T-helper 2 cell treated with Interferon-gamma antibody and Interleukin-4, amounts not matched to agents 100 ng/mL and 5 ng/mL, for 36 hours (primary cell): ENCODE measurements at regions not wholly inside any gene's neighbourhood (a gene's known extent, or its start where the extent isn't known, plus 50 kb on each side); places are given as distances from the start of the nearest gene placed in this dataset.

Source experiments
- intact Hi-C: fragments of 100-400 bp; cut with micrococcal nuclease; formaldehyde crosslinking; loops from one replicate; pipeline ENCODE4 v1.15.1; 2023

- intact Hi-C loops: no loop called here
These were observed 58.6 kb downstream of the TMEM17 start for GRCh38 chr2:62447411-62447810.

DNA sequence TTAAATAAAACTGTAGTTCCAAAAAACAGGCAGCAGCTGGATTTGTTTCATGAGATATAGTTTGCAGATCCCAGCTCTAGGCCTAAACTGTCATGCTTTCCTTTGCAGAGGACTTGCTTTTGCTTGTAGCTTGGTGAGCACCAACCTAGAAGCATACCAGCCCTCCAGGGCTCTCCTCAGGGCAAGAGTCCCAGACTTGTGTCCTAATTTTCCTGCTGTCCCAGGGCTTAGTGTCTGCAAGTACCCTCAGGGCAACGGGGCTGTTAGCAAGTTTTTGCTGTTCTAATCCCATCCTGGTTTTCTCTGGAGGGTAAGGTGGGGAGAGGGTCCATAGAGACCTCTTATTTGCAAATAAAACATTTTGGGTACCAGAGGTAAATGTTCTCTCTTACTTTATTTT is 59.5 kb downstream of the TMEM17 start:
- intact Hi-C loops: no loop called here

- intact Hi-C loops: no loop called here
These were observed 62.1 kb downstream of the TMEM17 start for GRCh38 chr2:62443886-62444285.

GRCh38 chr2:62443471-62443870 is 62.5 kb downstream of the TMEM17 start:
- intact Hi-C loops: no loop called here

GRCh38 chr2:62441824-62442223 is 64.2 kb downstream of the TMEM17 start:
- intact Hi-C loops: no loop called here

GRCh38 chr2:62441421-62441820 is 64.6 kb downstream of the TMEM17 start:
- intact Hi-C loops: no loop called here

GRCh38 chr2:62440281-62440946 is 65.6 kb downstream of the TMEM17 start:
- intact Hi-C loops: no loop called here

GRCh38 chr2:62439425-62439824 is 66.6 kb downstream of the TMEM17 start:
- intact Hi-C loops: no loop called here

- intact Hi-C loops: no loop called here
These were observed 68.2 kb downstream of the TMEM17 start for GRCh38 chr2:62437785-62438184.

- intact Hi-C loops: no loop called here
These were observed 70.3 kb downstream of the TMEM17 start for GRCh38 chr2:62435720-62436119.

GRCh38 chr2:62432407-62432806 is 73.6 kb downstream of the TMEM17 start:
- intact Hi-C loops: no loop called here

DNA sequence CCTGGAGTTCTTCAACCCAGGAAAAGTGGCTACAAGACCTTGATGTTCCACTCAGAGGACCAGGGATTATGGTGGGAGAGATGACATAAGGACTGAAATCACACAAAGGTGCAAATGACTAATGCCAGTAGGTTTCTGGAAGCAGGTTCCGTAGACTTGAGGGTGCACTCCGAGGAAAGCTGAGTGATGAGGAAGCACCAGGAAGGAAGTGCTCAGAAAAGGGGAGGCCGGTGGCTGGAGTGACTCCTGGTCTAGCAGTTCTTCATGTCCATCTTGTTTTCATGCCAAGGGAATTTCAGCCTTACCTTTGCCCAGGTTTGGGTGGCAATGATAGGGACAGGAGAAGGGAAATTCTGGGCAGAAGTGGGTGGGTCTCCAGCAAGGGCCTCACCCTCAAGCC is 74.5 kb downstream of the TMEM17 start:
- intact Hi-C loops: no loop called here

- intact Hi-C loops: no loop called here
These were observed 75.8 kb downstream of the TMEM17 start for GRCh38 chr2:62430146-62430545.

- intact Hi-C loops: no loop called here
These were observed 78.8 kb downstream of the TMEM17 start for GRCh38 chr2:62427146-62427545.

DNA sequence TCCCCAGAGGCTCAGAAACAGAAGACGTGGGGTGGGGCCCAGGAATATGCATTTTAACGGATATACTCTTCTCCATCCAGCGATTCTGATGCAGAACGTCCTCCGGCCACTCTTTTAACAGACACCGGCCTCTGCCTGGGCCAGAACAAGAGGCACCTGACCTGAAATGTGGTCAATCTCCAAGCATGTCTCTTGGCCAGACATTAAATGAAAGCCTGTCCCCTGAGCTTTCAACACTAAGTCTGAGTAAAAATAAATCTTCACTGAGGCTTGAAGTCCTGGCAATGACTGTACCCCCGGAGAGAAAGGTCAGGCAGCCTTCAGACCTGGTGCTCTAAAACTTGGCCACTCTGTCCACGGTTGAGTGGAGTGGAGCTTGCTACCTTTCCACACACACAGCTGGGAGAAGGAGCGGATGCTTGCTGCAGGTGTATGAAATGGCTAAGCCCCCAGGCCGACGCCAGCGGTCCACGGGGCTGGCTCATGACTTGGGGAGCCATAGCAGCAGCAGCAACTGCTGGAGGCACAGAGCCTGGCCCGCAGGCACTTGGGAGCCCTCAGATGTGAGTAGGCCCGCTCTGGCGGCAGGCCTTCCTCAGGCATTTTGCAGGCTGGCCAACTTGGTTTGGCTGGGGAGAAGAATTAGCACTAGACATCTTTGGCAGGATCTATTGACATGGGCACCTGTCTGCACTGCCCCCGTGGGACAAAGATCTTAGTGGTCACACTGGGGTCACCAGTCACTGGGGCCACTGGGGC is 79.7 kb downstream of the TMEM17 start:
- intact Hi-C loops: no loop called here

- intact Hi-C loops: no loop called here
These were observed 80.3 kb downstream of the TMEM17 start for GRCh38 chr2:62425684-62426083.

DNA sequence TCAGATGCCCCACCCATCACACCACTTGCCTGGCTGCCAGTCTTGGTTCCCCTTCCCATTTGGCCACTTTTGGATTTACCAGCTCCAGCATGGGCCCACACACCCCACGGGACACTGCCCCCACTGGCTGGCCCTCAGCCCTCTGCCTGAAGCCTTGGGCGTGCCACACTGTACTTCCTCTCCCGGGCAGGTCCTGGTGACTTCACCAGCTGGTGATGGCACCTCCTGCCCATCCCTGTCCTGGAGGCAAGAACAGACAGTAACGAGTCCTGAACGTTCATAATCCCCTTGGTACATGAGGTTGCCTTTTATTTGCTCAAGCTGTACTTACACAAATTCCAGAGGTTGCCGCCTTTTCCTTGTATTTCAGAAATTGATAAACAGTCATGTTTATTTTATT is 81.1 kb downstream of the TMEM17 start:
- intact Hi-C loops: no loop called here

DNA sequence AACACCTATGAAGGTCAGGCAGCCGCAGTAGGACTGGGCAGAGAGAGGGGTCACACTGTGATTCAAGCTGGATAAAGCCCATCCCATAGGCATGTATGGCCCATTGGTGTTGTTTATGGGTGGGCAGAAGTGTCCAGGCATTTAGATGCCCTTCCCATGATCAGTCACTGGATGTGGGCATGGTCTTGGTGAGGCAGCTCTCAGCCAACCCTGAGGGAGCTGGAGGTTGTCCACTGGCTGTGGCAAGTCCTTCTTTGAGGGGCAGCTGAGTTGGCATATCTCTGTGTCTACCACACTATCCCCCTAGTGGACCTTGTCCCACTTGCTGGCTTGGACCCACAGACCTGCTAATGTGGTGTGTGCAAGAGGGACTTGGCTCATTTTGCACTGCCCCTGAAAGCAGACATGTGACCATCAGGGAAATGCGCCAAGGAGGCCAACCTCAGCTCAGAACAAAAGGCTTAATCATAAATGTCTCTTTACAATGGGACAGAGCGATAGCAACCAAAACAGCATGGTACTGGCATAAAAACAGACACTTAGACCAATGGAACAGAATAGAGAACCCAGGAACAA is 82.0 kb downstream of the TMEM17 start:
- intact Hi-C loops: no loop called here

DNA sequence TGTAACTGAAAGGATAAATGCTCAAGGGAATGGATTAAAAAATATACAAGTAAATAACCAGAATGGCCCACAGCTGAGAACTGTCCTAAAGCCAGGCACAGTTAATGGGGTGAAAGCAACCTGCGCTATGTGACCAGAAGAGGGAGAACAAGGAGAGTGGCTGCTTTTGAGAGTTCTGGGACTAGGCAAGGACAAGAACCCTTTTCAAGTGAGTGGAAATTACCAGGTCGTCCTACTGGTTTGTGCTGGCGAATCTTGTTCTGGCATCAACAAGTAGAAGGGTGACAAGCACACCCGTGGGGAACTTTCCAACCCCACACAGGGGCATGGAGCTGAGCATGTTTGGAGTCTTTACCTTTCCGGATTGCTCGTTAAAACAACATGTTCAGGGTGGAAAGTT is 82.8 kb downstream of the TMEM17 start:
- intact Hi-C loops: no loop called here

GRCh38 chr2:62415518-62415917 is 90.5 kb downstream of the TMEM17 start:
- intact Hi-C loops: no loop called here

- intact Hi-C loops: no loop called here
These were observed 91.0 kb downstream of the TMEM17 start for GRCh38 chr2:62415019-62415431.

GRCh38 chr2:62413116-62413663 is 92.8 kb downstream of the TMEM17 start:
- intact Hi-C loops: loop anchor here (5.0 kb wide), 1 partner anchor 106 kb away; no protein-coding TSS in a partner anchor
